ENCODE measurements at regions not wholly inside any gene's neighbourhood (a gene's known extent, or its start where the extent isn't known, plus 50 kb on each side); places are given as distances from the start of the nearest gene placed in this dataset.

- intact Hi-C loops (cut with DNase I; ENCODE audit: low total_unique reads): no loop called here
Measured at GRCh38 chr12:18811273-18811672, 73.4 kb downstream of the CAPZA3 start.

GRCh38 chr12:18813753-18814152 is 75.8 kb downstream of the CAPZA3 start:
- DNase-seq: no peak
- TF ChIP-seq POLR2A (IDR thresholded peaks at IDR 0.05) (no peak), EP300 (IDR thresholded peaks at IDR 0.05) (no peak), POLR2AphosphoS5 (IDR thresholded peaks at IDR 0.05) (no peak)
- TF ChIP-seq, protein P1, sequence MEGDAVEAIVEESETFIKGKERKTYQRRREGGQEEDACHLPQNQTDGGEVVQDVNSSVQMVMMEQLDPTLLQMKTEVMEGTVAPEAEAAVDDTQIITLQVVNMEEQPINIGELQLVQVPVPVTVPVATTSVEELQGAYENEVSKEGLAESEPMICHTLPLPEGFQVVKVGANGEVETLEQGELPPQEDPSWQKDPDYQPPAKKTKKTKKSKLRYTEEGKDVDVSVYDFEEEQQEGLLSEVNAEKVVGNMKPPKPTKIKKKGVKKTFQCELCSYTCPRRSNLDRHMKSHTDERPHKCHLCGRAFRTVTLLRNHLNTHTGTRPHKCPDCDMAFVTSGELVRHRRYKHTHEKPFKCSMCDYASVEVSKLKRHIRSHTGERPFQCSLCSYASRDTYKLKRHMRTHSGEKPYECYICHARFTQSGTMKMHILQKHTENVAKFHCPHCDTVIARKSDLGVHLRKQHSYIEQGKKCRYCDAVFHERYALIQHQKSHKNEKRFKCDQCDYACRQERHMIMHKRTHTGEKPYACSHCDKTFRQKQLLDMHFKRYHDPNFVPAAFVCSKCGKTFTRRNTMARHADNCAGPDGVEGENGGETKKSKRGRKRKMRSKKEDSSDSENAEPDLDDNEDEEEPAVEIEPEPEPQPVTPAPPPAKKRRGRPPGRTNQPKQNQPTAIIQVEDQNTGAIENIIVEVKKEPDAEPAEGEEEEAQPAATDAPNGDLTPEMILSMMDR (IDR thresholded peaks at IDR 0.05): no peak
- intact Hi-C loops (cut with DNase I; ENCODE audit: low total_unique reads): no loop called here
- Histone ChIP-seq H3K27ac (no peak overlapping the region), H3K36me3 (no peaks in the 10 kb centered on the region), H3K4me1 (no peaks in the 10 kb centered on the region), H3K4me3 (no peak overlapping the region), H3K27me3 (no peaks in the 10 kb centered on the region), H3K9me3 (no peaks in the 10 kb centered on the region)
- WGBS, 5 donors: 86 to 95% (median 90%) methylated on average over 2 of the region's 2 CpGs

More at GRCh38 chr12:18811273-18811672, 73.4 kb downstream of the CAPZA3 start:
- no peak for TF ChIP-seq POLR2A (IDR thresholded peaks at IDR 0.05)
- TF ChIP-seq POLR2AphosphoS5 (IDR thresholded peaks at IDR 0.05): no peak
- TF ChIP-seq, protein P1 (IDR thresholded peaks at IDR 0.05): no peak
- no peak for TF ChIP-seq EP300 (IDR thresholded peaks at IDR 0.05)
- Histone ChIP-seq H3K9me3 (no peaks in the 10 kb centered on the region), H3K36me3 (no peaks in the 10 kb centered on the region), H3K4me1 (no peaks in the 10 kb centered on the region), H3K4me3 (no peak overlapping the region), H3K27ac (no peak overlapping the region), H3K27me3 (no peaks in the 10 kb centered on the region)
- 57 to 72% (median 65%) methylated on average over 3 of the region's 3 CpGs for WGBS, 5 donors
- no peak for DNase-seq

GRCh38 chr12:18818579-18819268 is 80.8 kb downstream of the CAPZA3 start:
- no peak overlapping the region for H3K27ac ChIP-seq
- WGBS, 5 donors: 75 to 87% (median 84%) methylated on average over 6 of the region's 6 CpGs
- no peaks in the 10 kb centered on the region for H3K4me1 ChIP-seq
- H3K36me3 ChIP-seq: no peaks in the 10 kb centered on the region
- intact Hi-C loops (cut with DNase I; ENCODE audit: low total_unique reads): no loop called here
- no peaks in the 10 kb centered on the region for H3K27me3 ChIP-seq
- no peak for DNase-seq
- no peak overlapping the region for H3K4me3 ChIP-seq
- H3K9me3 ChIP-seq: no peaks in the 10 kb centered on the region
- TF ChIP-seq, protein P1 (IDR thresholded peaks at IDR 0.05): no peak
- TF ChIP-seq EP300 (IDR thresholded peaks at IDR 0.05): no peak
- TF ChIP-seq POLR2AphosphoS5 (IDR thresholded peaks at IDR 0.05): no peak
- TF ChIP-seq POLR2A (IDR thresholded peaks at IDR 0.05): no peak

GRCh38 chr12:18819484-18819883 is 81.6 kb downstream of the CAPZA3 start:
- WGBS, 5 donors: 81 to 84% (median 83%) methylated on average over 7 of the region's 7 CpGs
- Histone ChIP-seq H3K27me3 (no peaks in the 10 kb centered on the region), H3K4me1 (no peaks in the 10 kb centered on the region), H3K4me3 (no peak overlapping the region), H3K27ac (no peak overlapping the region), H3K36me3 (no peaks in the 10 kb centered on the region), H3K9me3 (no peaks in the 10 kb centered on the region)
- TF ChIP-seq POLR2AphosphoS5 (IDR thresholded peaks at IDR 0.05): no peak
- no peak for TF ChIP-seq EP300 (IDR thresholded peaks at IDR 0.05)
- TF ChIP-seq, protein P1 (IDR thresholded peaks at IDR 0.05): no peak
- no peak for TF ChIP-seq POLR2A (IDR thresholded peaks at IDR 0.05)
- no peak for DNase-seq
- intact Hi-C loops (cut with DNase I; ENCODE audit: low total_unique reads): no loop called here

Measured in stomach (tissue), 8 donors.